HEK293 (cell line): ENCODE measurements at regions not wholly inside any gene's neighbourhood (a gene's known extent, or its start where the extent isn't known, plus 50 kb on each side); places are given as distances from the start of the nearest gene placed in this dataset.

Source experiments
- CTCF ChIA-PET: fragments of 350-600 bp; formaldehyde crosslinking; extraction: SDS; loops from one replicate; lab custom pipeline; 2021; ENCODE audit warnings: antibody characterized with exemption; lab: Yijun Ruan, JAX
- POLR2A ChIA-PET: fragments of 300-600 bp; formaldehyde crosslinking; extraction: SDS; loops from one replicate; lab custom pipeline; 2020; ENCODE audit warnings: antibody characterized with exemption, inconsistent platforms; lab: Yijun Ruan, JAX
- H3K27ac ChIP-seq: fragments of 200-500 bp; sonication (Bioruptor generic); 2 replicates; pipeline ENCODE4 v1.5.1; 2014; ENCODE audit warnings: low read depth, low read length, control low read depth, inconsistent platforms; ENCODE audit errors: extremely low read depth
- H3K36me3 ChIP-seq, 2 experiments: fragments of 200-500 bp in 1 of 2; sonication (Bioruptor generic) in 1 of 2; 1 replicate in 1 of 2; 2 replicates in 1 of 2; pipeline ENCODE4 v1.5.1; 2014 to 2017; ENCODE audit warnings: inconsistent platforms in 2 of 2, low read length in 2 of 2; ENCODE audit not compliant: control insufficient read depth in 2 of 2, insufficient read depth in 1 of 2
- H3K4me1 ChIP-seq: fragments of 200-500 bp; sonication (Bioruptor generic); 2 replicates; pipeline ENCODE4 v1.5.1; 2014; ENCODE audit warnings: mild to moderate bottlenecking, low read length, inconsistent platforms; ENCODE audit not compliant: control insufficient read depth, insufficient read depth
- H3K4me3 ChIP-seq: 2 replicates; pipeline ENCODE4 v1.5.1; 2011; ENCODE audit warnings: low read depth, mild to moderate bottlenecking, control low read depth, low read length, moderate library complexity
- H3K9me3 ChIP-seq: fragments of 200-500 bp; sonication (Bioruptor generic); 2 replicates; pipeline ENCODE4 v1.5.1; 2014; ENCODE audit warnings: low read depth, low read length, inconsistent platforms; ENCODE audit not compliant: control insufficient read depth, insufficient read depth
- ATF2 ChIP-seq: fragments of 450-650 bp; formaldehyde crosslinking; IDR thresholded peaks from 2 replicates; pipeline ENCODE4 v1.5.1; 2016; ENCODE audit warnings: missing biosample characterization, missing genetic modification characterization, low read depth
- EGR2 ChIP-seq: fragments of 450-650 bp; formaldehyde crosslinking; IDR thresholded peaks from 2 replicates; pipeline ENCODE4 v1.5.1; 2016; ENCODE audit warnings: low read depth, missing biosample characterization, missing genetic modification characterization
- KLF7 ChIP-seq: fragments of 450-650 bp; formaldehyde crosslinking; IDR thresholded peaks from 2 replicates; pipeline ENCODE4 v1.5.1; 2016; ENCODE audit warnings: missing biosample characterization, missing genetic modification characterization, borderline replicate concordance
- PBX3 ChIP-seq: sonication (generic); formaldehyde crosslinking; IDR thresholded peaks from 2 replicates; pipeline ENCODE4 v1.8.1; 2022; ENCODE audit warnings: mild to moderate bottlenecking, moderate library complexity, missing genetic modification reagents
- SETDB1 ChIP-seq: IDR thresholded peaks from one replicate; pipeline ENCODE4 v1.6.1; 2017; ENCODE audit warnings: mild to moderate bottlenecking, low read length, moderate library complexity, mixed read lengths; ENCODE audit not compliant: insufficient read length
- YY1 ChIP-seq: fragments of 450-650 bp; formaldehyde crosslinking; IDR thresholded peaks from 2 replicates; pipeline ENCODE4 v1.5.1; 2018; ENCODE audit warnings: missing biosample characterization, missing genetic modification characterization
- ZNF155 ChIP-seq: fragments of 450-650 bp; formaldehyde crosslinking; IDR thresholded peaks from 2 replicates; pipeline ENCODE4 v1.5.1; 2016; ENCODE audit warnings: missing biosample characterization, missing genetic modification characterization
- ZNF16 ChIP-seq: fragments of 450-650 bp; formaldehyde crosslinking; IDR thresholded peaks from 2 replicates; pipeline ENCODE4 v1.5.1; 2016; ENCODE audit warnings: low read depth, missing biosample characterization, missing genetic modification characterization
- ZNF223 ChIP-seq: fragments of 450-650 bp; formaldehyde crosslinking; IDR thresholded peaks from 2 replicates; pipeline ENCODE4 v1.5.1; 2016; ENCODE audit warnings: missing biosample characterization, missing genetic modification characterization
- ZNF248 ChIP-seq: fragments of 450-650 bp; formaldehyde crosslinking; IDR thresholded peaks from 2 replicates; pipeline ENCODE4 v1.5.1; 2017; ENCODE audit warnings: missing biosample characterization, missing genetic modification characterization
- ZNF521 ChIP-seq: fragments of 450-650 bp; formaldehyde crosslinking; IDR thresholded peaks from 2 replicates; pipeline ENCODE4 v1.5.1; 2017; ENCODE audit warnings: missing biosample characterization, mild to moderate bottlenecking, missing genetic modification characterization
- ZNF555 ChIP-seq: fragments of 450-650 bp; formaldehyde crosslinking; conservative IDR thresholded peaks from 2 replicates; pipeline ENCODE4 v1.5.1; 2017; ENCODE audit warnings: missing biosample characterization, mild to moderate bottlenecking, missing genetic modification characterization, inconsistent platforms
- ZNF561 ChIP-seq: fragments of 450-650 bp; IDR thresholded peaks from 2 replicates; pipeline ENCODE4 v1.5.1; 2018; ENCODE audit warnings: missing biosample characterization, missing genetic modification characterization, borderline replicate concordance
- ZNF585B ChIP-seq: fragments of 450-650 bp; formaldehyde crosslinking; IDR thresholded peaks from 2 replicates; pipeline ENCODE4 v1.5.1; 2016; ENCODE audit warnings: missing biosample characterization, missing genetic modification characterization
- ZNF658 ChIP-seq: fragments of 450-650 bp; formaldehyde crosslinking; IDR thresholded peaks from 2 replicates; pipeline ENCODE4; 2016; ENCODE audit warnings: missing biosample characterization, missing genetic modification characterization
- ZNF670 ChIP-seq: fragments of 450-650 bp; formaldehyde crosslinking; IDR thresholded peaks from 2 replicates; pipeline ENCODE4 v1.5.1; 2016; ENCODE audit warnings: missing biosample characterization, missing genetic modification characterization, low read depth
- ZNF776 ChIP-seq: fragments of 450-650 bp; formaldehyde crosslinking; IDR thresholded peaks from 2 replicates; pipeline ENCODE4 v1.5.0; 2017; ENCODE audit warnings: missing biosample characterization, missing genetic modification characterization, borderline replicate concordance
- TF ChIP-seq, protein P1 (sequence below): fragments of 450-650 bp; formaldehyde crosslinking; IDR thresholded peaks from 2 replicates; pipeline ENCODE4 v1.5.1; 2016; ENCODE audit warnings: missing biosample characterization, missing genetic modification characterization
- TF ChIP-seq, protein P2 (sequence below): fragments of 450-650 bp; formaldehyde crosslinking; IDR thresholded peaks from 2 replicates; pipeline ENCODE4 v1.5.1; 2016; ENCODE audit warnings: missing biosample characterization, missing genetic modification characterization

GRCh38 chr9:99466104-99466503, 244.0 kb downstream of the SEC61B start:
- TF ChIP-seq SETDB1 (no peak), ZNF776 (tag by site-specific recombination) (no peak), PBX3 (no peak), ZNF585B (tag by site-specific recombination) (no peak), ZNF16 (tag by site-specific recombination) (no peak), EGR2 (tag by site-specific recombination) (no peak), ZNF555 (tag by site-specific recombination) (no peak)
- TF ChIP-seq, protein P1, sequence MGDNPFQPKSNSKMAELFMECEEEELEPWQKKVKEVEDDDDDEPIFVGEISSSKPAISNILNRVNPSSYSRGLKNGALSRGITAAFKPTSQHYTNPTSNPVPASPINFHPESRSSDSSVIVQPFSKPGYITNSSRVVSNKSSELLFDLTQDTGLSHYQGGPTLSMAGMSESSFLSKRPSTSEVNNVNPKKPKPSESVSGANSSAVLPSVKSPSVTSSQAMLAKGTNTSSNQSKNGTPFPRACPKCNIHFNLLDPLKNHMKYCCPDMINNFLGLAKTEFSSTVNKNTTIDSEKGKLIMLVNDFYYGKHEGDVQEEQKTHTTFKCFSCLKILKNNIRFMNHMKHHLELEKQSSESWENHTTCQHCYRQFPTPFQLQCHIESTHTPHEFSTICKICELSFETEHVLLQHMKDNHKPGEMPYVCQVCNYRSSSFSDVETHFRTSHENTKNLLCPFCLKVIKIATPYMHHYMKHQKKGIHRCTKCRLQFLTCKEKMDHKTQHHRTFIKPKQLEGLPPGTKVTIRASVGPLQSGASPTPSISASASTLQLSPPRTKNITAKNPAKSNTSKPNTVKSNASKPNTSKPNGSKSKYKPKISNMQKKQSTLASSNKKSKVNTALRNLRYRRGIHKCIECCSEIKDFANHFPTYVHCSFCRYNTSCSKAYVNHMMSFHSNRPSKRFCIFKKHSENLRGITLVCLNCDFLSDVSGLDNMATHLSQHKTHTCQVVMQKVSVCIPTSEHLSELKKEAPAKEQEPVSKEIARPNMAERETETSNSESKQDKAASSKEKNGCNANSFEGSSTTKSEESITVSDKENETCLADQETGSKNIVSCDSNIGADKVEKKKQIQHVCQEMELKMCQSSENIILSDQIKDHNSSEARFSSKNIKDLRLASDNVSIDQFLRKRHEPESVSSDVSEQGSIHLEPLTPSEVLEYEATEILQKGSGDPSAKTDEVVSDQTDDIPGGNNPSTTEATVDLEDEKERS (tag by site-specific recombination), result no peak
- CTCF ChIA-PET, result no interaction called here
- Histone ChIP-seq H3K4me1 (no peaks in the 10 kb centered on the region), H3K4me3 (no peak overlapping the region), H3K27ac (no peak overlapping the region), H3K9me3 (no peaks in the 10 kb centered on the region), H3K36me3 (no peaks in the 10 kb centered on the region)
- POLR2A ChIA-PET, result no interaction called here

- ChIA-PET CTCF (no interaction called here), POLR2A (no interaction called here)
- TF ChIP-seq ZNF521, result no peak
- TF ChIP-seq ZNF155 (tag by site-specific recombination), result no peak
- TF ChIP-seq ZNF248 (tag by site-specific recombination), result no peak
- no peak for TF ChIP-seq ZNF658 (tag by site-specific recombination)
- no peak for TF ChIP-seq ZNF555 (tag by site-specific recombination)
- TF ChIP-seq ZNF670, result no peak
- TF ChIP-seq ZNF561 (tag by site-specific recombination), result no peak
- TF ChIP-seq, protein P2, sequence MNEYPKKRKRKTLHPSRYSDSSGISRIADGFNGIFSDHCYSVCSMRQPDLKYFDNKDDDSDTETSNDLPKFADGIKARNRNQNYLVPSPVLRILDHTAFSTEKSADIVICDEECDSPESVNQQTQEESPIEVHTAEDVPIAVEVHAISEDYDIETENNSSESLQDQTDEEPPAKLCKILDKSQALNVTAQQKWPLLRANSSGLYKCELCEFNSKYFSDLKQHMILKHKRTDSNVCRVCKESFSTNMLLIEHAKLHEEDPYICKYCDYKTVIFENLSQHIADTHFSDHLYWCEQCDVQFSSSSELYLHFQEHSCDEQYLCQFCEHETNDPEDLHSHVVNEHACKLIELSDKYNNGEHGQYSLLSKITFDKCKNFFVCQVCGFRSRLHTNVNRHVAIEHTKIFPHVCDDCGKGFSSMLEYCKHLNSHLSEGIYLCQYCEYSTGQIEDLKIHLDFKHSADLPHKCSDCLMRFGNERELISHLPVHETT, result no peak
- TF ChIP-seq, protein P1 (tag by site-specific recombination), result no peak
- TF ChIP-seq EGR2 (tag by site-specific recombination), result no peak
- TF ChIP-seq ATF2 (tag by site-specific recombination), result no peak
- TF ChIP-seq YY1 (tag by site-specific recombination), result no peak
- TF ChIP-seq ZNF223, result no peak
- no peak for TF ChIP-seq KLF7
- Histone ChIP-seq H3K36me3 (no peaks in the 10 kb centered on the region), H3K9me3 (no peaks in the 10 kb centered on the region), H3K27ac (no peak overlapping the region), H3K4me1 (no peaks in the 10 kb centered on the region), H3K4me3 (no peak overlapping the region)
Measured at GRCh38 chr9:99466781-99467180, 244.7 kb downstream of the SEC61B start.
